DND-41 (cell line): ENCODE measurements at regions not wholly inside any gene's neighbourhood (a gene's known extent, or its start where the extent isn't known, plus 50 kb on each side); places are given as distances from the start of the nearest gene placed in this dataset.

ENCODE experiments used
- EZH2 ChIP-seq: IDR thresholded peaks from 3 replicates; pipeline ENCODE4 v1.6.1; 2012; ENCODE audit warnings: borderline replicate concordance, low read depth, mild to moderate bottlenecking, moderate library complexity, low read length, inconsistent platforms; ENCODE audit not compliant: severe bottlenecking
- TF ChIP-seq, protein P1 (sequence below): IDR thresholded peaks from 2 replicates; pipeline ENCODE4 v1.5.1; 2012; ENCODE audit warnings: borderline replicate concordance, low read length, moderate library complexity, mild to moderate bottlenecking; ENCODE audit not compliant: poor library complexity, severe bottlenecking; ENCODE audit errors: extremely low read depth

DNA sequence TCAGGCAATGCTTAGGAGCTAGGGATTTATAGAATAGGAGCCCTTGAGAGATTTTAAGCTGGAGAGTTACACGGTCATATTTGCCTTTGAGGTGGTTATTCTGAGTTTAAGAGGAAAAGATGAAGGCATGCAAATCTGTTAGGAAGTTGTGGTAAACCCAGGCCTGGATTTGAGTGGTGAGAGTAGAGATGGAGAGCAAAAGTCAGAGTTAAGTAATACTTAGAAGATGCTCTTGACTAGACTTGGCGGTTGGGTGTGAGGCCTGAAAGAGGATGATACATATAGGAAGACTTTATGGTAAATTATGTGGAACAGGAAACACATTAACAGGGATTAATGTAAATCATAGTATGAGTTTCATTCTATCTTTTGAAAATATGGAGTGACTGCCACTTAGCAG lies 136.0 kb upstream of the ARX start:
- TF ChIP-seq, protein P1, sequence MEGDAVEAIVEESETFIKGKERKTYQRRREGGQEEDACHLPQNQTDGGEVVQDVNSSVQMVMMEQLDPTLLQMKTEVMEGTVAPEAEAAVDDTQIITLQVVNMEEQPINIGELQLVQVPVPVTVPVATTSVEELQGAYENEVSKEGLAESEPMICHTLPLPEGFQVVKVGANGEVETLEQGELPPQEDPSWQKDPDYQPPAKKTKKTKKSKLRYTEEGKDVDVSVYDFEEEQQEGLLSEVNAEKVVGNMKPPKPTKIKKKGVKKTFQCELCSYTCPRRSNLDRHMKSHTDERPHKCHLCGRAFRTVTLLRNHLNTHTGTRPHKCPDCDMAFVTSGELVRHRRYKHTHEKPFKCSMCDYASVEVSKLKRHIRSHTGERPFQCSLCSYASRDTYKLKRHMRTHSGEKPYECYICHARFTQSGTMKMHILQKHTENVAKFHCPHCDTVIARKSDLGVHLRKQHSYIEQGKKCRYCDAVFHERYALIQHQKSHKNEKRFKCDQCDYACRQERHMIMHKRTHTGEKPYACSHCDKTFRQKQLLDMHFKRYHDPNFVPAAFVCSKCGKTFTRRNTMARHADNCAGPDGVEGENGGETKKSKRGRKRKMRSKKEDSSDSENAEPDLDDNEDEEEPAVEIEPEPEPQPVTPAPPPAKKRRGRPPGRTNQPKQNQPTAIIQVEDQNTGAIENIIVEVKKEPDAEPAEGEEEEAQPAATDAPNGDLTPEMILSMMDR, result no peak
- TF ChIP-seq EZH2, result no peak
